GM19023 (cell line): ENCODE measurements at regions not wholly inside any gene's neighbourhood (a gene's known extent, or its start where the extent isn't known, plus 50 kb on each side); places are given as distances from the start of the nearest gene placed in this dataset.
"Not testable (repeated sequence)": the region's sequence is repeated elsewhere in the genome, so short reads cannot be mapped to it uniquely, and the experiment has no call there.

Experiments
- ATAC-seq: cut with Tn5 transposase; IDR thresholded peaks from one replicate; pipeline ENCODE4 v1.9.1; 2021; ENCODE audit warnings: mild to moderate bottlenecking, moderate library complexity; ENCODE audit not compliant: unreplicated experiment

DNA sequence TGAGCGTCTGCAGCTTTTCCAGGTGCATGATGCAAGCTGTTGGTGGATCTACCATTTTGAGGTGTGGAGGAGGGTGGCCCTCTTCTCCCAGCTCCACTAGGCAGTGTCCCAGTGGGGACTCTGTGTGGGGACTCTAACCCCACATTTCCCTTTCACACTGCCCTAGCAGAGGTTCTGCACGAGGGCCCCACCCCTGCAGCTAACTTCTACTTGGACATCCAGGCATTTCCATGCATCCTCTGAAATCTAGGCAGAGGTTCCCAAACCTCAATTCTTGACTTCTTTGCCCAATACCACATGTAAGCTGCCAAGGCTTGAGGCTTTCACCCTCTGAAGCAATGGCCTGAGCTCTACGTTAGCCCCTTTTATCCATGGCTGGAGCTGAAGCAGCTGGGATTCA, 61.4 kb upstream of the HGFAC start:
- ATAC-seq = not testable (repeated sequence)

DNA sequence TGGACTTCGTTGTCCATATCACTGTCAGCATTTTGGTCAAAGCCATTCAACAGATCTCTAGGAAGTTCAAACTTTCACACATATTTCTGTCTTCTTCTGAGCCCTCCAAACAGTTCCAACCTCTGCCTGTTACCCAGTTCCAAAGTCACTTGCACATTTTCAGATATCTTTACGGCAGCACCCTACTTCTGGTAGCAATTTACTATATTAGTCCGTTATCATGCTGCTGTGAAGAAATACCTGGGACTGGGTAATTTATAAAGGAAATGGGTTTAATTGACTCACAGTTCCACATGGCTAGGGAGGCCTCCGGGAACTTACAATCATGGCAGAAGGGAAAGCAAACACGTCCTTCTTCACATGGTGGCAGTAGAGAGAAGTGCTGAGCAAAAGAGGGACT, 60.6 kb upstream of the HGFAC start:
- not testable (repeated sequence) for ATAC-seq

DNA sequence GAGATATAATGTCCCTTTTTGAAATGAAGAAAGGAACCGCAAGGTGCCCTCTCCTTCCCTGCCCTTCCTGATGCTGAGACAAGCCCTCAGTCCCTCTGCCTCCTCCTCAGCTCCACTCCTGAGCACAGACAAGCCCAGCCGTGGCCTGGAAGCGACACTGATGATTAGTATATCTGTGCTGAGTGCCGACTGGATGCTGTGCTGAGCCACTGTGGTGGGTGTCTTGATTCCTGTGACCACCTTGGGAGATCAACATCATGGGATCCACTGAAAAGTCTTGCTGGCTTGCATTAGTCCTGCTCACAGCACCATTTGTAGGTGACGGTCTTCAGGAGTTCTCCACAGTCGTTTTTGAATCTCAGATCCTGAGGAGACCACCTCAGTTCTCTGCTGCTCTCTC, 59.5 kb upstream of the HGFAC start:
- no peak for ATAC-seq

- ATAC-seq = no peak
Observed at GRCh38 chr4:3384391-3384770, 57.4 kb upstream of the HGFAC start.

DNA sequence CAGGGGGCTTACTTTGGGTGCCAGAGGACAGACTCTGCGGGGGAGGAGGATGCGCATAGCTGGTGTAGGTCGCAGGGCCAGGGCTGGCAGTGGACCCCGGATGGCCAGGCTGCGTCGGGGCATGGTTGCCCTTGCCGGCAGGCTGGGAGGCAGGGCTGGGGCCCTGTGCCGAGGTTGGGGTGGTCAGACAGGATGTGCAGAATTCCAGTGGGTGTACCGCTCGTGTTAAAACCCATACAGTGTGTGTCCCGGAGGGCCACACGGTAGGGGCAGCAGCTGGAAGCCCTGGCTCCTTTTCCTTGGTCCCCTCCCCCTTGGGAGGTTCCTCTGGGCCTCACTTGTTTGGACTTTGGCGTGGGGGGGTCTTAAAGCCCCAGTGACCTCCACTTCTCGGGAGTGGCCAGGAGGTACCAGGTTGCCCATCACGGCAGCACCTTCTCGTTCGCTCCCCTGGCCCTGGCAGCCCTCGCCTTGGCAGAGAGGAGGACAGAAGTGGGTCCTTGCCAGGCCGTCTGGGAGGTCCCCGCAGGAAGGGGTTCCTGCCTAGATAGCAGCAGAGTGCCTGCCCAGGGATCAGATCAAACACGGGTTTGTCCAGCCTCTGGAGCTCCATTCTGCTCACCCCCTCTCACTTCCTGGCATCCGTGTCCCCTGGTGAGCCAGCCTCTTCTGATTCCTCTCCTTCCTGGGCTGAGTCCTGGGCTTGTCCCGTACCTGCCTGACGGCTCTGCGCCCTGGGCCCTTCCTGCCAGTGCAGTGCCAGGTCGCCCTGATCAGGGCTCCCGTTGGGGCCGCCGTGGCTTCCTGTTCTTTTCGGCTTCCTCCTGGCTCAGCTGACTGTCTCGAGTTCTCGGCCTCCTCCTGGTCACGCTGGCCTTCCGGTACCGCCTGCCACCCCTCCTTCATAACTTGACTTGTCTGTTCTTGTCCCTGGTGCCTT, 56.7 kb upstream of the HGFAC start:
- ATAC-seq = no peak

DNA sequence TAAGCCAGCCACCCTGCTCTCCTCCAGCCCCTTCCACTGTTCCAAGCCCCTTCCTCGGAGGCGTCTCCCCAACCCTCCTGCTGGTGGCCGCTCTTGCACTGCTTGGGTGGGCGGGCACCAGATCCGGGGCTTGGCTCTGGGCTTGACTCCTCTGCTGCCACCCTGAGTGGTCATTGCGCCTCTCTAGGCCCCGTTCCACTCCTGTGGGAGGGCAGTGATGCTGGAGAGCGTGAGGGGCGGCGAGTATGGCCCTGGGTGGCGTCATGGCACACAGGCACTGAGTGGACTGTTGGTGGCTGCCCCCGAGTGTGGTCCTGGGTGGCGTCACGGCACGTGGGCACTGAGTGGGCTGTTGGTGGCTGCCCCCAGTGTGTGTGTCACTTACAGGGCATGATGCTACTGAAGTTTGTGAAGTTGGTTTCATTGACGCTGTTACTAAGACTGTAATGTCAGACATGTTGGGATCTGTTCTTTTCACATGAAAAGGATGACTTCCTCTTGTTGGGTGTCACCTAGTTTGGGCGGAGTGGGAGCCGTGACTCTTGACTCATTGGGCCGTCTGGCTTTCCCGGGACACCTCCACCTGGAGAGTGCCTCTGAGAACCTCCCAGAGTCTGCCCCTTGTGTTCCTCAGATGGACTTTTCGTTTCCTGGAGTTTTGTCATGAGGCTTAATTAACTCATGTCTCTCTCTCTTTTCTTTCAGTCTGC, 55.9 kb upstream of the HGFAC start:
- no peak for ATAC-seq

- no peak for ATAC-seq
Observed at GRCh38 chr4:3386526-3386925, 55.2 kb upstream of the HGFAC start.

DNA sequence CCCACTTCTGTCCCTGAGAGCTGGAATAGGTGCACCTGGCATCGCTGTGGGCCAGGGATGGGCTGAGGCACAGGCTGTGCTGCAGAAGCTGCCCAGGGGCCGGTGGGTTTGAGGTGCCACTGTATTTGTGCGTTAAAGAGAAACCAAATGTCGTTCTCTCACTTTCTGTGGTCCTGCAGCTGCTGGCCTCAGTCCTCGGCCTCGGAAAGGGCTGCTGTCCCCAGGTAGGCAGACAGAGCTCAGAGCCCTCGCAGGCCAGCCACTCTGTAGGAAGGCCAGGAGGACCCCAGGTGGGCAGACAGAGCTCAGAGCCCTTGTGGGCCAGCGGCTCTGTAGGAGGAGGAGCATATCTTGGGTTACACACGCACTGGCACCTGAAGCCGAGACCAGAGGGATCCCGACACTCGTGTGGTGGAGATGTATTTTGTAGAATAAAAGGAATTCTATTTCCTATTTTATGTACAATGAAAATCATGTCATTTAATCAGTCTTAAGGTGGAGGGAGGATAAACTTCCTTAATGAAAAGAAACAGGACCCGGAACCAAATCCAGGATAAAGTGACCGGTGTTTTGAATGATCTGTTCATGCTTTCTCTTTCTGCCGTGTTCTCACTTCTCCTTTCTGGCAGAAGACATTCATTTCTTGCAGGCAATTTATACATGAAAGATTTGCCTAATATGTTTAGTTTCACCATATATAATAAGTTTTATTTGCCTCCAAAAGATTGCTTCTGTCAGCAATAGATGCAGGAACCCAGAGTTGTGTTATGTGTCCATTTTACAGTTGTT, 54.4 kb upstream of the HGFAC start:
- no peak for ATAC-seq

DNA sequence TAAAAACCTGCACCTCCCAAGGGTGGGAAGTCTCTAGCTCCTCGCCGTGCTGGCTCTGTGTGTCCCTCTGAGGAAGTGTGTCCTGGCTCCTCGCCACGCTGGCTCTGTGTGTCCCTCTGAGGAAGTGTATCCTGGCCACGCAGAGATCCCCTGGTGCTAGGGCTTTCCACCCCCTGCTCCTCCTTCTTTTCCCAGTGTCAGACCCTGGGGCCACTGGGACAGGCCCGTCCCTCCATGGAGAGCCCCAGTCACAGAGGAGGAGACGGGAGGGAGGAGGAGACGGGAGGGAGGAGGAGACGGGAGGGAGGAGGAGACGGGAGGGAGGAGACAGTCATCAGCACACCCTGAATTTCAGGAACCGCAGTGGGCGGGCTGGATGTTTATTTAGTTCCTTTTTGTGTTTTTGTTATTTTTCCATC, 53.8 kb upstream of the HGFAC start:
- ATAC-seq = no peak

DNA sequence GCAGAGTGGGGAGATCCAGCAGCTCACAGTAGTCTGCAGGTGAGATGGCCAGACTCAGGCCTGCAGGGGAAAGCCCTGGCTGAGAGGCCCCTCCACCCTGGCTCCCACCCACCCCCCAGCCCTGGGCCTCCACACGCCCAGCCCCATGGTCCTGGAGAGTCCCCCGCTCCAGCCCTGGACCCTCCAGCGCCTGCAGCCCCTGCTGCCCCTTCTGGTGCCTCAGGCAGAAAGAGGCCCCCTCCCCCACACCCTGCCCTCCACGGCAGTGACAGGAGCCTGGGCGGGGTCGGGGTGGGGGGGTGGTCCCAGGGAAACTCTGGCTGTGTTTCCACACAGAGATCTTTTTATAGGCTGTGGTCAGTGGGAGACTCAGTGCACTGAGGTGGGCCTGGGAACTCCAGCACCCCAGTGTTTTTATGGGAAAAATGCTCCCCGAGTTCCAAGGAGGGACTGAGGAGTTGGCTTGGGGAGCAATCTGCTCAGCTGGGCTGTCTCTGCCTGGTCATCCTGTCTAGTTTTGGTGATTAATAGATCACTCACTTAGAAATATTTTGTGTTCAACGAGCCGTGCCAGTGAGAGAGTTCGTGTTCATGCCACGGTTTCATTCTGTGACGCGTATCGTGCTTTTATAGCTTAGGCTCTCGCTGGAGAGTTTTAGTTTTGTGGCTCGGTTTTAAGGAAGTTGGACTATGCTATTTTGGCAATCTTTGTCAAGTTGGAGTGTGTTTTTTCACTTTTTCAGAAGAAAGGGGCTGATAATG, 53.1 kb upstream of the HGFAC start:
- ATAC-seq = peak; percentile 54

- ATAC-seq = no peak
Observed at GRCh38 chr4:3389233-3390215, 52.2 kb upstream of the HGFAC start.

- ATAC-seq = no peak
Observed at GRCh38 chr4:3390288-3390811, 51.4 kb upstream of the HGFAC start.

DNA sequence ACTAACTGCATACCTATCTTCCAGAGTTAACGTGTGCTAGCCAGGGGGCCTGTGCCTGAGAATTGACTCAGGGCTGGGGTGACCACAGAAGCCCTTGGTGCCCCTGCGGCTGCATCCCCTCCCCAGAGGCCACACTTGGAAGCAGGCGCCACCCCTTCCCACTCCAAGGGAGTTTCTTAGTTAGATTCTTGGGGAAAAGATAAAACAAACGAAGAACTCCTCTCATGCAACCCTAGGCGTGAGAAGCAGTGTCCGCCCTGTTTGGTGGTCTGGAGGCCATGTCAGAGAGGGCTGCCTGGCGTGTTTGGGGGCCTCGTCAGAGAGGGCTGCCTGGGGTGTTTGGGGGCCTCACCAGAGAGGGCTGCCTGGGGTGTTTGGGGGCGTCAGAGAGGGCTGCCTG, 50.3 kb upstream of the HGFAC start:
- ATAC-seq = no peak
